Esophagus muscularis mucosa (tissue), 3 donors: ENCODE measurements at regions not wholly inside any gene's neighbourhood (a gene's known extent, or its start where the extent isn't known, plus 50 kb on each side); places are given as distances from the start of the nearest gene placed in this dataset.

ENCODE experiments used
- CTCF ChIP-seq, 3 experiments: fragments of 200-600 bp in 2 of 3; fragments of 450-650 bp in 1 of 3; sonication (generic) in 2 of 3; IDR thresholded peaks; one replicate each; pipeline ENCODE4 v1.5.1; 2017 to 2019; ENCODE audit warnings: antibody characterized with exemption in 3 of 3, mild to moderate bottlenecking in 2 of 3, moderate library complexity in 1 of 3
- POLR2A ChIP-seq: fragments of 450-650 bp; IDR thresholded peaks from one replicate; pipeline ENCODE4 v1.6.1; 2017; ENCODE audit warnings: antibody characterized with exemption, moderate library complexity, mild to moderate bottlenecking, low read depth

GRCh38 chr1:59124166-59124565 is 172.7 kb upstream of the FGGY start:
- TF ChIP-seq CTCF (IDR thresholded peaks at IDR 0.05) (no peak), POLR2A (no peak)
